ENCODE measurements at regions not wholly inside any gene's neighbourhood (a gene's known extent, or its start where the extent isn't known, plus 50 kb on each side); places are given as distances from the start of the nearest gene placed in this dataset.

- Histone ChIP-seq H3K4me2 (ENCODE audit: low read length) (no peak overlapping the region), H3K9me3 (ENCODE audit: insufficient read depth, low read depth, low read length) (no peaks in the 10 kb centered on the region), H4K20me1 (ENCODE audit: insufficient read depth, low read length) (no peaks in the 10 kb centered on the region), H3K4me1 (ENCODE audit: insufficient read depth, low read length) (no peaks in the 10 kb centered on the region), H3K4me3 (ENCODE audit: insufficient read depth, low read depth, low read length) (no peak overlapping the region), H3K79me2 (ENCODE audit: insufficient read depth, low read length) (no peaks in the 10 kb centered on the region), H3K36me3 (ENCODE audit: insufficient read depth, low read length) (no peaks in the 10 kb centered on the region), H3K27ac (ENCODE audit: low read depth, low read length) (no peak overlapping the region), H3K27me3 (ENCODE audit: insufficient read depth, low read length) (no peaks in the 10 kb centered on the region), H3K9ac (ENCODE audit: low read length) (no peak overlapping the region), H2AFZ (ENCODE audit: low read depth, low read length) (no peak overlapping the region)
- FAIRE-seq (no peak), DNase-seq (ENCODE audit: low read depth) (no peak)
- Mint-ChIP-seq H3K27me3 (ENCODE audit: low read depth, unreplicated experiment) (no peaks in the 10 kb centered on the region), H3K27ac (ENCODE audit: unreplicated experiment) (no peak overlapping the region), H3K36me3 (ENCODE audit: low read depth, unreplicated experiment) (no peaks in the 10 kb centered on the region), H3K4me3 (ENCODE audit: unreplicated experiment) (no peak overlapping the region), H3K4me1 (ENCODE audit: low read depth, unreplicated experiment) (peaks cover 2% of the 10 kb centered on the region), H3K9me3 (ENCODE audit: unreplicated experiment) (peaks cover 1% of the 10 kb centered on the region)
- TF ChIP-seq, protein P1, sequence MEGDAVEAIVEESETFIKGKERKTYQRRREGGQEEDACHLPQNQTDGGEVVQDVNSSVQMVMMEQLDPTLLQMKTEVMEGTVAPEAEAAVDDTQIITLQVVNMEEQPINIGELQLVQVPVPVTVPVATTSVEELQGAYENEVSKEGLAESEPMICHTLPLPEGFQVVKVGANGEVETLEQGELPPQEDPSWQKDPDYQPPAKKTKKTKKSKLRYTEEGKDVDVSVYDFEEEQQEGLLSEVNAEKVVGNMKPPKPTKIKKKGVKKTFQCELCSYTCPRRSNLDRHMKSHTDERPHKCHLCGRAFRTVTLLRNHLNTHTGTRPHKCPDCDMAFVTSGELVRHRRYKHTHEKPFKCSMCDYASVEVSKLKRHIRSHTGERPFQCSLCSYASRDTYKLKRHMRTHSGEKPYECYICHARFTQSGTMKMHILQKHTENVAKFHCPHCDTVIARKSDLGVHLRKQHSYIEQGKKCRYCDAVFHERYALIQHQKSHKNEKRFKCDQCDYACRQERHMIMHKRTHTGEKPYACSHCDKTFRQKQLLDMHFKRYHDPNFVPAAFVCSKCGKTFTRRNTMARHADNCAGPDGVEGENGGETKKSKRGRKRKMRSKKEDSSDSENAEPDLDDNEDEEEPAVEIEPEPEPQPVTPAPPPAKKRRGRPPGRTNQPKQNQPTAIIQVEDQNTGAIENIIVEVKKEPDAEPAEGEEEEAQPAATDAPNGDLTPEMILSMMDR (IDR thresholded peaks at IDR 0.05; ENCODE audit: insufficient read depth, low read depth, low read length) = no peak
- TF ChIP-seq EZH2 (IDR thresholded peaks at IDR 0.05; ENCODE audit: insufficient read depth, low read length) = no peak
Measured at GRCh38 chr2:150767991-150768746, 280.7 kb upstream of the RND3 start.

- Histone ChIP-seq H3K27ac (ENCODE audit: low read depth, low read length) (no peak overlapping the region), H3K4me1 (ENCODE audit: insufficient read depth, low read length) (no peaks in the 10 kb centered on the region), H2AFZ (ENCODE audit: low read depth, low read length) (no peak overlapping the region), H3K9me3 (ENCODE audit: insufficient read depth, low read depth, low read length) (no peaks in the 10 kb centered on the region), H3K36me3 (ENCODE audit: insufficient read depth, low read length) (no peaks in the 10 kb centered on the region), H3K79me2 (ENCODE audit: insufficient read depth, low read length) (no peaks in the 10 kb centered on the region), H3K4me3 (ENCODE audit: insufficient read depth, low read depth, low read length) (no peak overlapping the region), H3K4me2 (ENCODE audit: low read length) (no peak overlapping the region), H3K27me3 (ENCODE audit: insufficient read depth, low read length) (no peaks in the 10 kb centered on the region), H4K20me1 (ENCODE audit: insufficient read depth, low read length) (no peaks in the 10 kb centered on the region), H3K9ac (ENCODE audit: low read length) (no peak overlapping the region)
- Mint-ChIP-seq H3K4me1 (ENCODE audit: low read depth, unreplicated experiment) (no peaks in the 10 kb centered on the region), H3K36me3 (ENCODE audit: low read depth, unreplicated experiment) (no peaks in the 10 kb centered on the region), H3K9me3 (ENCODE audit: unreplicated experiment) (peaks cover 1% of the 10 kb centered on the region), H3K4me3 (ENCODE audit: unreplicated experiment) (no peak overlapping the region), H3K27me3 (ENCODE audit: low read depth, unreplicated experiment) (no peaks in the 10 kb centered on the region), H3K27ac (ENCODE audit: unreplicated experiment) (no peak overlapping the region)
- no peak for TF ChIP-seq EZH2 (IDR thresholded peaks at IDR 0.05; ENCODE audit: insufficient read depth, low read length)
- TF ChIP-seq, protein P1 (IDR thresholded peaks at IDR 0.05; ENCODE audit: insufficient read depth, low read depth, low read length) = no peak
- DNase-seq (ENCODE audit: low read depth) = no peak
- no peak for FAIRE-seq
Measured at GRCh38 chr2:150762571-150762970, 275.1 kb upstream of the RND3 start.

DNA sequence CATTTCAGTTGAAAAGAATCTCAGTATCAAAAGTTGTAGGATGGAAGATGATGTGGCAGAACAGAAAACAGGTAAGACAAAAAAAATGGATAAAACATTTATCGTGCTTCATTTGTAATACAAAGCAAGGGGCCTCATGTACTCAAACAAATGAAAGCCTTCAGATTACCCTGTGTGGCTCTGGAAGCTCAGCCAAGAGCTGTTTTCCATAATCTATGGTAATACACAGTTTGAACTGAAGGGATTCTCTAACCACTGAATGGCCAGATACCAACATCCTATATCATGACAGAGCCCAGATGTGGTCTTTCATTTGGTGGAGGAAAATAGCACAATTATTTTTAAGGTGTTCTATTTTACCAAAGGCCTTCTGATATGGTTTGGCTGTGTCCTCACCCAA lies 272.1 kb upstream of the RND3 start:
- Mint-ChIP-seq H3K27me3 (ENCODE audit: low read depth, unreplicated experiment) (no peaks in the 10 kb centered on the region), H3K4me3 (ENCODE audit: unreplicated experiment) (no peak overlapping the region), H3K9me3 (ENCODE audit: unreplicated experiment) (peaks cover 1% of the 10 kb centered on the region), H3K36me3 (ENCODE audit: low read depth, unreplicated experiment) (no peaks in the 10 kb centered on the region), H3K27ac (ENCODE audit: unreplicated experiment) (no peak overlapping the region), H3K4me1 (ENCODE audit: low read depth, unreplicated experiment) (no peaks in the 10 kb centered on the region)
- H3K4me1 ChIP-seq (ENCODE audit: insufficient read depth, low read length) = no peaks in the 10 kb centered on the region
- H2AFZ ChIP-seq (ENCODE audit: low read depth, low read length) = no peak overlapping the region
- H4K20me1 ChIP-seq (ENCODE audit: insufficient read depth, low read length) = no peaks in the 10 kb centered on the region
- DNase-seq (ENCODE audit: low read depth) (peak; percentile 13), FAIRE-seq (no peak)
- no peaks in the 10 kb centered on the region for H3K36me3 ChIP-seq (ENCODE audit: insufficient read depth, low read length)
- no peak overlapping the region for H3K9ac ChIP-seq (ENCODE audit: low read length)
- H3K4me2 ChIP-seq (ENCODE audit: low read length) = no peak overlapping the region
- H3K4me3 ChIP-seq (ENCODE audit: insufficient read depth, low read depth, low read length) = no peak overlapping the region
- no peaks in the 10 kb centered on the region for H3K9me3 ChIP-seq (ENCODE audit: insufficient read depth, low read depth, low read length)
- H3K27me3 ChIP-seq (ENCODE audit: insufficient read depth, low read length) = no peaks in the 10 kb centered on the region
- no peak overlapping the region for H3K27ac ChIP-seq (ENCODE audit: low read depth, low read length)
- no peaks in the 10 kb centered on the region for H3K79me2 ChIP-seq (ENCODE audit: insufficient read depth, low read length)
- TF ChIP-seq, protein P1 (IDR thresholded peaks at IDR 0.05; ENCODE audit: insufficient read depth, low read depth, low read length) = no peak
- TF ChIP-seq EZH2 (IDR thresholded peaks at IDR 0.05; ENCODE audit: insufficient read depth, low read length) = no peak

Data from astrocyte (in vitro differentiated cells and primary cell).